ENCODE measurements at regions not wholly inside any gene's neighbourhood (a gene's known extent, or its start where the extent isn't known, plus 50 kb on each side); places are given as distances from the start of the nearest gene placed in this dataset.

- Histone ChIP-seq H3K4ac (replicated peaks; ENCODE audit: insufficient read length, low read depth, low read length) (no peak overlapping the region), H3K4me1 (replicated peaks in 1 of 4; ENCODE audit: control insufficient read depth in 3 of 4, insufficient read depth in 4 of 4, low read length in 3 of 4) (peaks cover 7 to 14% (median 11%) of the 10 kb centered on the region in 4 experiments), H3K79me2 (ENCODE audit: control insufficient read depth in 1 of 2, insufficient read depth in 2 of 2, low read length in 2 of 2) (no peaks in the 10 kb centered on the region; a peak in 1 of 4 replicates), H2AK5ac (ENCODE audit: low read depth, low read length) (0 out of 2 replicates have a peak overlapping the region, but pooled peaks have one; percentile 85), H3K4me3 (ENCODE audit: extremely low read depth in 1 of 4, insufficient read depth in 2 of 4, low read depth in 3 of 4, low read length in 4 of 4) (no peak overlapping the region), H2BK20ac (ENCODE audit: low read length) (no peak overlapping the region; the same call in 1 of the 2 replicates), H2BK5ac (ENCODE audit: low read depth, low read length) (peak overlapping the region; percentile 83; the same call in 1 of the 2 replicates), H4K8ac (ENCODE audit: extremely low read depth, insufficient read depth, low read length) (no peak overlapping the region), H3K14ac (ENCODE audit: insufficient read length) (no peak overlapping the region), H3K23me2 (ENCODE audit: low read depth, low read length) (no peaks in the 10 kb centered on the region; the same call in 1 of the 2 replicates), H3K18ac (ENCODE audit: extremely low read depth, low read length) (0 out of 2 replicates have a peak overlapping the region, but pooled peaks have one; percentile 10), H4K91ac (replicated peaks; ENCODE audit: insufficient read length, low read length) (no peak overlapping the region), H3K23ac (ENCODE audit: insufficient read length) (no peak overlapping the region), H3K56ac (replicated peaks; ENCODE audit: insufficient read length, low read depth, low read length) (no peak overlapping the region), H3K27me3 (replicated peaks in 1 of 4; ENCODE audit: control insufficient read depth in 3 of 4, extremely low read depth in 1 of 4, insufficient read depth in 3 of 4, low read length in 3 of 4) (0 out of 7 replicates have a peak, but pooled peaks cover 0 to 2% (median 0%) of the 10 kb centered on the region in 4 experiments), H3K4me2 (ENCODE audit: insufficient read depth in 1 of 2, low read depth in 2 of 2, low read length in 2 of 2) (no peak overlapping the region), H3K27ac (ENCODE audit: low read depth, low read length) (no peak overlapping the region), H3K79me1 (ENCODE audit: low read depth, low read length) (no peaks in the 10 kb centered on the region), H3K9me3 (ENCODE audit: insufficient read depth in 2 of 2, low read depth in 1 of 2, low read length in 1 of 2) (peaks cover 0 to 11% of the 10 kb centered on the region in 2 experiments; a peak in 2 of 4 replicates), H3K36me3 (ENCODE audit: control insufficient read depth in 2 of 4, insufficient read depth in 4 of 4, low read length in 3 of 4) (no peaks in the 10 kb centered on the region), H4K20me1 (replicated peaks in 1 of 2; ENCODE audit: control insufficient read depth in 1 of 2, insufficient read depth in 2 of 2, low read length in 2 of 2) (no peaks in the 10 kb centered on the region), H2BK15ac (ENCODE audit: low read length) (0 out of 2 replicates have a peak overlapping the region, but pooled peaks have one; percentile 32), H2AFZ (ENCODE audit: low read length) (no peak overlapping the region; the same call in 1 of the 2 replicates), H3K9ac (replicated peaks in 1 of 4; ENCODE audit: extremely low read depth in 1 of 4, low read depth in 3 of 4, low read length in 3 of 4) (no peak overlapping the region), H2BK120ac (replicated peaks; ENCODE audit: low read depth, low read length) (no peak overlapping the region), H2BK12ac (ENCODE audit: low read depth, low read length) (peak overlapping the region; percentile 93), H4K5ac (ENCODE audit: insufficient read length, low read depth, low read length) (no peak overlapping the region)
- POLR2A ChIA-PET (ENCODE audit: partially characterized antibody) = interaction anchor here (0.7 to 1.0 kb wide), 2 partner anchors 10 to 11 kb away, joined by 3 read pairs; no protein-coding TSS in a partner anchor
- CTCF ChIA-PET (ENCODE audit: partially characterized antibody) = interaction anchor here (0.6 to 1.5 kb wide), 6 partner anchors 10 to 1173 kb away, joined by 3 to 5 read pairs (median 3); no protein-coding TSS in a partner anchor
- no peak for FAIRE-seq
- DNase-seq (ENCODE audit: low read depth in 1 of 2, low spot score in 2 of 2) = no peak
- 83% methylated on average over 7 of the region's 7 CpGs; no CpG with 5 or more reads in 1 of the 2 experiments for WGBS, 2 experiments (ENCODE audit: extremely low coverage in 1 of 2, insufficient coverage in 1 of 2, insufficient read length in 1 of 2, insufficient replicate concordance in 2 of 2, low coverage in 1 of 2, low lambda C conversion rate in 2 of 2, missing lambda C conversion rate in 1 of 2)
- TF ChIP-seq NRF1 (IDR thresholded peaks at IDR 0.05; ENCODE audit: low read depth, low read length) (no peak), CREB1 (IDR thresholded peaks at IDR 0.05) (no peak), TAF1 (IDR thresholded peaks at IDR 0.05; ENCODE audit: low read depth, low read length) (no peak), RNF2 (IDR thresholded peaks at IDR 0.05; ENCODE audit: borderline replicate concordance, low read depth, low read length, missing control alignments, poor library complexity, severe bottlenecking) (no peak), BCL11A (IDR thresholded peaks at IDR 0.05; ENCODE audit: low read depth in 2 of 2, low read length in 2 of 2) (no peak), KDM1A (IDR thresholded peaks at IDR 0.05; ENCODE audit: borderline replicate concordance, low read length) (no peak), E2F6 (IDR thresholded peaks at IDR 0.05) (no peak), USF2 (IDR thresholded peaks at IDR 0.05; ENCODE audit: low read length) (no peak), POLR2AphosphoS5 (IDR thresholded peaks at IDR 0.05; ENCODE audit: low read depth, low read length) (no peak), CBX5 (IDR thresholded peaks at IDR 0.05; ENCODE audit: low read depth, low read length) (no peak)
Measured at GRCh38 chr18:8948471-8949149, 153.9 kb upstream of the NDUFV2 start.

Measured in H1 (cell line).